H1 (cell line): ENCODE measurements at regions not wholly inside any gene's neighbourhood (a gene's known extent, or its start where the extent isn't known, plus 50 kb on each side); places are given as distances from the start of the nearest gene placed in this dataset.

Source experiments
- CTCF ChIA-PET: fragments of 300-600 bp; sonication (Branson Sonifier 250); formaldehyde crosslinking; loops from one replicate; lab custom pipeline; 2021; ENCODE audit not compliant: partially characterized antibody; lab: Charles Lee
- POLR2A ChIA-PET: fragments of 300-600 bp; sonication (Branson Sonifier 250); formaldehyde crosslinking; loops from one replicate; lab custom pipeline; 2021; ENCODE audit warnings: inconsistent platforms; ENCODE audit not compliant: partially characterized antibody; lab: Charles Lee
- DNase-seq, 2 experiments: peaks; one replicate each; pipeline versions ENCODE4 v3.0.0 to v3.0.0-alpha.2; 2010 to 2022; ENCODE audit warnings: low spot score in 2 of 2, low read depth in 1 of 2, mixed read lengths in 1 of 2
- FAIRE-seq: peaks from 2 replicates; lab custom pipeline; 2011; peaks lifted over from hg19 to GRCh38; lab: Jason Lieb, UNC
- H2AFZ ChIP-seq: 2 replicates; pipeline ENCODE4 v1.8.1; 2012; ENCODE audit warnings: low read length, inconsistent platforms
- H2AK5ac ChIP-seq: 2 replicates; pipeline ENCODE4 v1.6.1; 2013; ENCODE audit warnings: low read depth, low read length
- H2BK120ac ChIP-seq: replicated peaks from 2 replicates; pipeline ENCODE3; 2013; ENCODE audit warnings: low read depth, low read length, inconsistent platforms
- H2BK12ac ChIP-seq: 2 replicates; pipeline ENCODE4 v1.6.1; 2013; ENCODE audit warnings: low read depth, low read length
- H2BK15ac ChIP-seq: 2 replicates; pipeline ENCODE4 v1.6.1; 2013; ENCODE audit warnings: low read length
- H2BK20ac ChIP-seq: 2 replicates; pipeline ENCODE4 v1.6.1; 2013; ENCODE audit warnings: low read length
- H2BK5ac ChIP-seq: 2 replicates; pipeline ENCODE4 v1.6.1; 2013; ENCODE audit warnings: low read depth, low read length
- H3K14ac ChIP-seq: 2 replicates; pipeline ENCODE4 v1.6.1; 2013; ENCODE audit warnings: inconsistent platforms; ENCODE audit not compliant: insufficient read length
- H3K18ac ChIP-seq: 2 replicates; pipeline ENCODE4 v1.6.1; 2013; ENCODE audit warnings: low read length; ENCODE audit errors: extremely low read depth
- H3K23ac ChIP-seq: 2 replicates; pipeline ENCODE4 v1.6.1; 2013; ENCODE audit warnings: inconsistent platforms; ENCODE audit not compliant: insufficient read length
- H3K23me2 ChIP-seq: 2 replicates; pipeline ENCODE4 v1.6.1; 2013; ENCODE audit warnings: low read depth, low read length
- H3K27ac ChIP-seq: 2 replicates; pipeline ENCODE4 v1.6.1; 2011; ENCODE audit warnings: low read depth, low read length, inconsistent platforms
- H3K27me3 ChIP-seq, 4 experiments: replicated peaks in 1 of 4; 1 replicate in 1 of 4; 2 replicates in 3 of 4; pipeline versions ENCODE4 v1.6.1 to v1.8.1; 2011 to 2013; ENCODE audit warnings: low read length in 3 of 4, mild to moderate bottlenecking in 3 of 4, inconsistent platforms in 2 of 4, mixed read lengths in 2 of 4, moderate library complexity in 1 of 4; ENCODE audit not compliant: control insufficient read depth in 3 of 4, insufficient read depth in 3 of 4; ENCODE audit errors: extremely low read depth in 1 of 4
- H3K36me3 ChIP-seq, 4 experiments: 2 replicates each; pipeline versions ENCODE4 v1.6.1 to v1.8.1; 2011 to 2013; ENCODE audit warnings: mild to moderate bottlenecking in 4 of 4, low read length in 3 of 4, moderate library complexity in 2 of 4, control low read depth in 1 of 4, inconsistent platforms in 1 of 4; ENCODE audit not compliant: insufficient read depth in 4 of 4, control insufficient read depth in 2 of 4
- H3K4ac ChIP-seq: replicated peaks from 2 replicates; pipeline ENCODE3; 2013; ENCODE audit warnings: low read length, low read depth, mixed read lengths, inconsistent platforms; ENCODE audit not compliant: insufficient read length
- H3K4me1 ChIP-seq, 4 experiments: replicated peaks in 1 of 4; 1 replicate in 1 of 4; 2 replicates in 3 of 4; pipeline versions ENCODE4 v1.6.1 to v1.8.1; 2011 to 2013; ENCODE audit warnings: low read length in 3 of 4, inconsistent platforms in 2 of 4, mixed read lengths in 1 of 4; ENCODE audit not compliant: insufficient read depth in 4 of 4, control insufficient read depth in 3 of 4
- H3K4me2 ChIP-seq, 2 experiments: 2 replicates each; pipeline versions ENCODE4 v1.6.1 to v1.8.1; 2011 to 2013; ENCODE audit warnings: low read depth in 2 of 2, low read length in 2 of 2, control low read depth in 1 of 2, inconsistent platforms in 1 of 2, mild to moderate bottlenecking in 1 of 2; ENCODE audit not compliant: insufficient read depth in 1 of 2
- H3K4me3 ChIP-seq, 4 experiments: fragments of 200-600, 300-600 bp in 1 of 4; sonication (generic), shearing (Covaris generic), sonication (Bioruptor Twin) in 1 of 4; 2 replicates each; pipeline versions ENCODE4 v1.5.1 to v1.8.1; 2011 to 2016; ENCODE audit warnings: low read length in 4 of 4, low read depth in 3 of 4, control low read depth in 2 of 4, inconsistent platforms in 2 of 4, mild to moderate bottlenecking in 2 of 4, mixed read lengths in 1 of 4, moderate library complexity in 1 of 4; ENCODE audit not compliant: insufficient read depth in 2 of 4; ENCODE audit errors: extremely low read depth in 1 of 4
- H3K56ac ChIP-seq: replicated peaks from 2 replicates; pipeline ENCODE3; 2013; ENCODE audit warnings: low read depth, mild to moderate bottlenecking, mixed read lengths, low read length, inconsistent platforms; ENCODE audit not compliant: insufficient read length
- H3K79me1 ChIP-seq: 2 replicates; pipeline ENCODE4 v1.6.1; 2013; ENCODE audit warnings: low read depth, low read length, control low read depth
- H3K79me2 ChIP-seq, 2 experiments: 2 replicates each; pipeline versions ENCODE4 v1.6.1 to v1.8.1; 2012 to 2013; ENCODE audit warnings: low read length in 2 of 2, mild to moderate bottlenecking in 2 of 2, inconsistent platforms in 1 of 2; ENCODE audit not compliant: insufficient read depth in 2 of 2, control insufficient read depth in 1 of 2
- H3K9ac ChIP-seq, 4 experiments: replicated peaks in 1 of 4; 1 replicate in 1 of 4; 2 replicates in 3 of 4; pipeline versions ENCODE4 v1.6.1 to v1.8.1; 2011 to 2013; ENCODE audit warnings: low read depth in 3 of 4, low read length in 3 of 4, control low read depth in 2 of 4, mild to moderate bottlenecking in 2 of 4, moderate library complexity in 2 of 4, inconsistent platforms in 1 of 4; ENCODE audit errors: extremely low read depth in 1 of 4
- H3K9me3 ChIP-seq, 2 experiments: 2 replicates each; pipeline versions ENCODE4 v1.6.1 to v1.8.1; 2012 to 2013; ENCODE audit warnings: mild to moderate bottlenecking in 2 of 2, moderate library complexity in 2 of 2, control low read depth in 1 of 2, inconsistent platforms in 1 of 2, low read depth in 1 of 2, low read length in 1 of 2, mixed read lengths in 1 of 2; ENCODE audit not compliant: insufficient read depth in 2 of 2
- H4K20me1 ChIP-seq, 2 experiments: replicated peaks in 1 of 2; 2 replicates each; pipeline versions ENCODE3 to v1.8.1; 2011 to 2013; ENCODE audit warnings: inconsistent platforms in 2 of 2, low read length in 2 of 2, mild to moderate bottlenecking in 1 of 2; ENCODE audit not compliant: insufficient read depth in 2 of 2, control insufficient read depth in 1 of 2
- H4K5ac ChIP-seq: 2 replicates; pipeline ENCODE4 v1.6.1; 2013; ENCODE audit warnings: low read length, low read depth, mixed read lengths, inconsistent platforms; ENCODE audit not compliant: insufficient read length
- H4K8ac ChIP-seq: 2 replicates; pipeline ENCODE4 v1.8.0; 2013; ENCODE audit warnings: mild to moderate bottlenecking, moderate library complexity, low read length, inconsistent platforms; ENCODE audit not compliant: insufficient read depth; ENCODE audit errors: extremely low read depth
- H4K91ac ChIP-seq: replicated peaks from 2 replicates; pipeline ENCODE3; 2013; ENCODE audit warnings: low read length, mixed read lengths, inconsistent platforms; ENCODE audit not compliant: insufficient read length
- SIRT6 ChIP-seq: IDR thresholded peaks from one replicate; pipeline ENCODE4 v1.7.1; 2012; ENCODE audit warnings: low read length, inconsistent platforms
- WGBS, 2 experiments: shearing (Covaris generic) in 1 of 2; methylation state at CpG; one replicate each; pipeline versions ENCODE4 v1.1.6 to v1.1.7; 2013 to 2015; ENCODE audit warnings: low lambda C conversion rate in 2 of 2, mixed read lengths in 2 of 2, inconsistent platforms in 1 of 2, low coverage in 1 of 2, missing lambda C conversion rate in 1 of 2; ENCODE audit not compliant: insufficient replicate concordance in 2 of 2, insufficient coverage in 1 of 2, insufficient read length in 1 of 2; ENCODE audit errors: extremely low coverage in 1 of 2, missing lambda C conversion rate in 1 of 2; 5-methylcytosine and 5-hydroxymethylcytosine counted together
- TF ChIP-seq, protein P1 (sequence below): IDR thresholded peaks from 2 replicates; pipeline ENCODE4 v1.6.1; 2012; ENCODE audit warnings: inconsistent platforms

GRCh38 chrX:39846460-39846859, 251.3 kb downstream of the BCOR start:
- no peak overlapping the region for H2BK15ac ChIP-seq
- TF ChIP-seq SIRT6, result no peak
- TF ChIP-seq, protein P1, sequence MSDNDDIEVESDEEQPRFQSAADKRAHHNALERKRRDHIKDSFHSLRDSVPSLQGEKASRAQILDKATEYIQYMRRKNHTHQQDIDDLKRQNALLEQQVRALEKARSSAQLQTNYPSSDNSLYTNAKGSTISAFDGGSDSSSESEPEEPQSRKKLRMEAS, result no peak
- TF ChIP-seq, all 59 proteins: peak for 0
- no peak overlapping the region for H3K18ac ChIP-seq
- H4K8ac ChIP-seq, result no peak overlapping the region
- no peak overlapping the region for H2AFZ ChIP-seq
- H2AK5ac ChIP-seq, result no peak overlapping the region
- DNase-seq (no peak), FAIRE-seq (no peak)
- no peak overlapping the region for H3K56ac ChIP-seq
- H3K14ac ChIP-seq, result no peak overlapping the region
- H3K79me2 ChIP-seq, result no peaks in the 10 kb centered on the region
- 100% methylated on average over 4 of the region's 4 CpGs; no CpG with 5 or more reads in 1 of the 2 experiments for WGBS, 2 experiments
- no peak overlapping the region for H3K4ac ChIP-seq
- H3K23me2 ChIP-seq, result no peaks in the 10 kb centered on the region
- H3K27ac ChIP-seq, result no peak overlapping the region
- peaks cover 0 to 9% (median 5%) of the 10 kb centered on the region in 4 experiments; a peak in 3 of 7 replicates for H3K4me1 ChIP-seq
- POLR2A ChIA-PET, result no interaction called here
- no peaks in the 10 kb centered on the region for H4K20me1 ChIP-seq
- no peaks in the 10 kb centered on the region for H3K9me3 ChIP-seq
- no peak overlapping the region for H2BK20ac ChIP-seq
- H2BK12ac ChIP-seq, result no peak overlapping the region
- H3K4me3 ChIP-seq, result no peak overlapping the region
- H4K91ac ChIP-seq, result no peak overlapping the region
- no peak overlapping the region for H3K4me2 ChIP-seq
- CTCF ChIA-PET, result interaction anchor here (1.2 kb wide), 1 partner anchor 8 kb away, joined by 4 read pairs; no protein-coding TSS in a partner anchor
- H3K9ac ChIP-seq, result no peak overlapping the region
- H2BK120ac ChIP-seq, result no peak overlapping the region
- no peak overlapping the region for H3K23ac ChIP-seq
- no peaks in the 10 kb centered on the region for H3K36me3 ChIP-seq
- no peak overlapping the region for H2BK5ac ChIP-seq
- no peaks in the 10 kb centered on the region for H3K79me1 ChIP-seq
- no peaks in the 10 kb centered on the region for H3K27me3 ChIP-seq
- H4K5ac ChIP-seq, result no peak overlapping the region
